ENCODE measurements at regions not wholly inside any gene's neighbourhood (a gene's known extent, or its start where the extent isn't known, plus 50 kb on each side); places are given as distances from the start of the nearest gene placed in this dataset.

DNA sequence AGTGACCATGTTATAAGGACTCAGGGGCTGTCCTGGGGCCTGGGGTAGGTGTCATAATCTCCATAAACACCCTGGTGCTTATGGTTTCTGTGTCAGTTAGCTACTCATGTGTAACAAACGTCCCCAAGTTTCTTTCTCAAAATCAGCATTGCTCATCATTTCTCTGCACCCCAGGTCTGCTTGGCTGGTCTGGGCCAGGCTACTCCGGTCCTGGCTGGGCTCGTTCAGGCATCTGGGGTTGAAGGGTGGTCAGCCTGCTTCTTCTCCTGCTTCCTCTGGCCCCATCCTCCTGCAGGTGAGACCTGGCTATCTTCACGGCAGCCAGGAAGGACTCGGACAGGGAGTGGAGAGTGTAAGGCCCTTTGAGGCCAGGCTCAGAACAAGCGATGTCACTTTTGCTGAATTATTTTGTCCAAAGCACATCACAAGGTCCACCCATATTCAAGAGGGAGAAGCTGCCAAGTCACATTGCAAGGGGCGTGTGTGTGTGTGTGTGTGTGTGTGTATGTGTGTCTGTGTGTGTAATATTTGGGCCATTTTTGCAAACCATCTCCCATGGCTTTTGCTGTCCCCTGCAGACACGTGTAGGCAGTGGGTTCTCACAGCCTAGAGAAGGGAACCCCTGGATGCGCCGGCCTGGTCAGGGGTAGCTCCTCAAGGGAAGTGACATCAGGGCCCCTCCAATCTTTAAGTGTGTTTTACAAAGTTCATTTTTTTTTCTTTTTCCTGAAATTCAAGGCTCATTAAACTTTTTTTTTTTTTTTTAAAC lies 535.8 kb downstream of the TBC1D22A start:
- H3K4me2 ChIP-seq (replicated peaks; ENCODE audit: low read depth, low read length, poor library complexity, severe bottlenecking): no peak overlapping the region
- no peak overlapping the region for H3K4me3 ChIP-seq (ENCODE audit: control extremely low read depth in 1 of 5, extremely low read depth in 1 of 5, insufficient read depth in 1 of 5, low read depth in 2 of 5, low read length in 4 of 5)
- intact Hi-C loops (cut with micrococcal nuclease): no loop called here
- ChIA-PET POLR2A (no interaction called here), CTCF (no interaction called here)
- TF ChIP-seq CTCF (IDR thresholded peaks at IDR 0.05) (no peak), EZH2 (IDR thresholded peaks at IDR 0.05; ENCODE audit: borderline replicate concordance, insufficient read depth, low read depth, low read length, poor library complexity, severe bottlenecking) (no peak)
- H3K9ac ChIP-seq (ENCODE audit: low read length): no peak overlapping the region
- WGBS (ENCODE audit: insufficient coverage): 89% methylated on average over 5 of the region's 10 CpGs
- H3K79me2 ChIP-seq (ENCODE audit: control insufficient read depth, insufficient read depth, low read length): no peaks in the 10 kb centered on the region
- Mint-ChIP-seq H3K4me1 (no peaks in the 10 kb centered on the region), H3K27ac (no peak overlapping the region), H3K27me3 (peaks cover 4% of the 10 kb centered on the region), H3K9me3 (ENCODE audit: insufficient read depth) (no peaks in the 10 kb centered on the region), H3K4me3 (no peak overlapping the region)
- no peaks in the 10 kb centered on the region for H3K36me3 ChIP-seq (replicated peaks in 1 of 2; ENCODE audit: control extremely low read depth in 1 of 2, control insufficient read depth in 1 of 2, extremely low read depth in 1 of 2, insufficient read depth in 2 of 2, low read length in 1 of 2)
- ATAC-seq (ENCODE audit: low read depth) (no peak), DNase-seq (no peak)
- peaks cover 0 to 19% (median 0%) of the 10 kb centered on the region in 3 donors for H3K9me3 ChIP-seq (ENCODE audit: control extremely low read depth in 1 of 3, control insufficient read depth in 2 of 3, insufficient read depth in 1 of 3, low read length in 2 of 3)
- H3K4me1 ChIP-seq (ENCODE audit: control insufficient read depth in 2 of 2, insufficient read depth in 2 of 2, low read length in 2 of 2): no peaks in the 10 kb centered on the region
- H3K27me3 ChIP-seq (replicated peaks in 1 of 4; ENCODE audit: control extremely low read depth in 1 of 4, control insufficient read depth in 3 of 4, insufficient read depth in 4 of 4, low read length in 3 of 4): no peaks in the 10 kb centered on the region
- no peak overlapping the region for H2AFZ ChIP-seq (ENCODE audit: insufficient read depth, low read depth, low read length, poor library complexity, severe bottlenecking)
- no peaks in the 10 kb centered on the region for H4K20me1 ChIP-seq (ENCODE audit: control insufficient read depth, insufficient read depth, low read length, poor library complexity, severe bottlenecking)
- no peak overlapping the region for H3K27ac ChIP-seq (ENCODE audit: low read length in 2 of 2)

GRCh38 chr22:47297261-47298016 lies 535.0 kb downstream of the TBC1D22A start:
- H3K27me3 Mint-ChIP-seq: peaks cover 4% of the 10 kb centered on the region
- Histone ChIP-seq H3K9ac (ENCODE audit: low read length) (no peak overlapping the region), H3K79me2 (ENCODE audit: control insufficient read depth, insufficient read depth, low read length) (no peaks in the 10 kb centered on the region), H2AFZ (ENCODE audit: insufficient read depth, low read depth, low read length, poor library complexity, severe bottlenecking) (no peak overlapping the region), H3K36me3 (replicated peaks in 1 of 2; ENCODE audit: control extremely low read depth in 1 of 2, control insufficient read depth in 1 of 2, extremely low read depth in 1 of 2, insufficient read depth in 2 of 2, low read length in 1 of 2) (no peaks in the 10 kb centered on the region), H3K4me3 (ENCODE audit: control extremely low read depth in 1 of 5, extremely low read depth in 1 of 5, insufficient read depth in 1 of 5, low read depth in 2 of 5, low read length in 4 of 5) (no peak overlapping the region), H4K20me1 (ENCODE audit: control insufficient read depth, insufficient read depth, low read length, poor library complexity, severe bottlenecking) (no peaks in the 10 kb centered on the region), H3K4me2 (replicated peaks; ENCODE audit: low read depth, low read length, poor library complexity, severe bottlenecking) (no peak overlapping the region), H3K27ac (ENCODE audit: low read length in 2 of 2) (no peak overlapping the region), H3K27me3 (replicated peaks in 1 of 4; ENCODE audit: control extremely low read depth in 1 of 4, control insufficient read depth in 3 of 4, insufficient read depth in 4 of 4, low read length in 3 of 4) (no peaks in the 10 kb centered on the region), H3K9me3 (ENCODE audit: control extremely low read depth in 1 of 3, control insufficient read depth in 2 of 3, insufficient read depth in 1 of 3, low read length in 2 of 3) (peaks cover 0 to 19% (median 0%) of the 10 kb centered on the region in 3 donors), H3K4me1 (ENCODE audit: control insufficient read depth in 2 of 2, insufficient read depth in 2 of 2, low read length in 2 of 2) (no peaks in the 10 kb centered on the region)
- H3K9me3 Mint-ChIP-seq (ENCODE audit: insufficient read depth): no peaks in the 10 kb centered on the region
- POLR2A ChIA-PET: no interaction called here
- no peak overlapping the region for H3K27ac Mint-ChIP-seq
- H3K4me1 Mint-ChIP-seq: no peaks in the 10 kb centered on the region
- CTCF ChIA-PET: no interaction called here
- DNase-seq (no peak), ATAC-seq (ENCODE audit: low read depth) (no peak)
- TF ChIP-seq EZH2 (IDR thresholded peaks at IDR 0.05; ENCODE audit: borderline replicate concordance, insufficient read depth, low read depth, low read length, poor library complexity, severe bottlenecking) (no peak), CTCF (IDR thresholded peaks at IDR 0.05) (no peak)
- intact Hi-C loops (cut with micrococcal nuclease): no loop called here
- WGBS (ENCODE audit: insufficient coverage): 82% methylated on average over 14 of the region's 20 CpGs
- H3K4me3 Mint-ChIP-seq: no peak overlapping the region
